ENCODE measurements at regions not wholly inside any gene's neighbourhood (a gene's known extent, or its start where the extent isn't known, plus 50 kb on each side); places are given as distances from the start of the nearest gene placed in this dataset.
"Not testable (repeated sequence)": the region's sequence is repeated elsewhere in the genome, so short reads cannot be mapped to it uniquely, and the experiment has no call there.

DNA sequence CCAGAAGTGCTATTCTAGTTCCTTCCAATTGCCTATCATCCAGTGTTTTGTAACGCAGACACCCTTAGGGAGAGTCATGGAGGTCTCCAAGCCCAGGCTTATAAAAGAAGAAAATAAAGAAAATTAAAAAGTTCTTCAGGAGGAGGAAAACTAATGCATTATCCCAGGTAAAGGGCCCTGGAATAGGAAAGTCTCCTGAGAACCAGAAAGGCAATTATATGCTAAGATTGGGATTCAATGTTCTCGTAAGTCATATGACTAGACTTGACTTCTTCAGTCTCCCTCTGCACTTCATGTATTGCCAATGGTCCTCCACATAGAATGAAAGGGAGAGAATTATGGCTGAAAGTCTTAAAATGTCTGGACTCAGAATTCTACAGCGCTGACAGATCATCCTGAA lies 154.4 kb upstream of the STK32A start:
- intact Hi-C loops (cut with micrococcal nuclease), result no loop called here

DNA sequence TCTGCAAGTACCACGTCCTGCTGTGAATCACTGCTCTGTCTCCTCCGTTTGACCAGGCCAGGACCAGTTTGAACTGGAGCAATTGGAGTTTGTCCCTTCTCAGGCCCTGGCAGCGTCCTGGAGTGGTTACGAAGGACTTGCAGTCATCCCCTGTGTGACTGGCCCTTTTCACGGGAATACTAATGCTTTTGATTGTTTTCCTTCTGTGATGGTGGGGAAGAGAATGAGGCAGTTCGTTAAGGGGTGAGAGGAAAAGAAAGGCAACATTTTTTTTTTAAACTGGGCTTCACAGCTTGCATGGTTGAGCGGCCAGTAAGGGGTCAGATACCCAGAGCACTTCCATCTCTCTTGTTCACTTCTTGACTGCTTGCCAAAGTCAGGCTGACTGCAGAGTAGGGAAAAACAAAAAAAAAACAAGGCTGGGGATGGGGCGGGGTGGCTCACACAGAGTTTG lies 153.5 kb upstream of the STK32A start:
- intact Hi-C loops (cut with micrococcal nuclease), result no loop called here

DNA sequence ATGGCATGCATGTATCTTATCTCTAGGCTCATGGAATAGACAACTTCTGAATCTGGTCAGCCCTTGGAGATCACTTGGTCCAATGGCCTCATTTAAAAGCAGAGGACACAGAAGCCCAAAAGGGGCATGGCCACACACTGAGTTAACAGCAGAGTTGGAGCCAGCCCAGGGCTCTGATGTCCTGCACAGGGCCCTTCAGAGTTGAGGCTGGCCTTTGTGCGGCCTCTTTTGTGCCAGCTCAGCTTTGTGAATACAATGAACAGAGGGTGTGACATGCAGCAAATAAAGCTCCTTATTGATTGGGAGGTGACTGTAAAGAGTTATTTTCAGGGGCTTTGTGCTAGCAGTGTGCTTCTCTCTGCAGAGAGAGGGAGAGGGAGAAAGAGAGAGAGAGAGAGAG lies 150.1 kb upstream of the STK32A start:
- intact Hi-C loops (cut with micrococcal nuclease), result no loop called here

DNA sequence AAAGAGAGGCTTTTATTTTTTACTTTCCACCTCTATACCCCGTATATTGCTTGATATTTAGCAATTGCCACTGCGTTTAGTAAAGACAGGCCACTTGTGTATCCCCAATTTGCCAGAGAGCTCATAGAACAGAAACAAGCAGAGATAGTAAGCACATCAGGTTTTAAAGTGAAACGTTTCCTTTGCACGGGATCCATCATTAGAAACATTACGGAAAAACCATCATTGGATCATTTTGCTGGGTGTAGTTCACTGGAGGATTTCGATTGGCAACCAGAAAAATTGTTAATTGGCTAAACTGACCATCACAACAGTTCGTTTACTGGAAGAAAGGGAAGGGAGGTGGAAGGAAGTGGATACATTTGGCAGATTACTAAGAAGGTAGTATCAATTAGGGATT lies 149.4 kb upstream of the STK32A start:
- intact Hi-C loops (cut with micrococcal nuclease), result no loop called here

DNA sequence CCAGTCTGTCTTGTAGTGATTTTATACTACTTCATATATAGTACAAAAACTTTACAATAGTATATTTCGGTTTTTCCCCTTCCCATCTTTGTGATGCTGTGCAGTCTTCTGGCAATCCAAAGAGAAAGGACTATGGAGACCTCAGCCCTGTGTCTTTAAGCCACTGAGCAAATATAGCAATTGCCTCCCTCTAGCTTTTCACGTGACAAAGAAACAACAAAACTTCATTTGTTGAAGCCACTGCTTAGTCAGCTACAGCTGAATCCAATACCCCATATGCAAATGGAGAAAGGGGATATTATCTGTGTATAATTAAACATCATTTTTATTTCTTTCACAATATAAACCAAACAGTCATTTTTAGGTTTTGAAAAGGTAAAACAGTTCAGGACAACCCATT lies 142.8 kb upstream of the STK32A start:
- intact Hi-C loops (cut with micrococcal nuclease), result no loop called here

DNA sequence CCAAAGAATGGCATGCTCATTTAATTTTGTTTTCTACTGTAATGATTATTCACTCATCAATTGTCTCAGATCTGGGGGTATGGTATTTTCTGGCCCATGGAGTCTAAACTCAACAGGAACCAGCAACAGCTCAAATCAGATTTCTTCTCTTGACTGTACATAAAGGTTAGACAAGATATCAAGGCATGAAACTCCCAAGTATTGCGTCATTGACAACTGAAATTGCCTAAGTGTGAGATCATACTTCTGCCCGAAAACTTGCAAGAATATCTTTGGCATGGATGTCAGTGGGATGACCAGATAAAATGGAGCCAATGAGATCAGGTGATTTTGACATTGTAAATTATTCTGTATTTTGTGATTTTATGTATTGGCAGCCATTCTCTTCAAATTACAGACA lies 141.7 kb upstream of the STK32A start:
- intact Hi-C loops (cut with micrococcal nuclease), result no loop called here

DNA sequence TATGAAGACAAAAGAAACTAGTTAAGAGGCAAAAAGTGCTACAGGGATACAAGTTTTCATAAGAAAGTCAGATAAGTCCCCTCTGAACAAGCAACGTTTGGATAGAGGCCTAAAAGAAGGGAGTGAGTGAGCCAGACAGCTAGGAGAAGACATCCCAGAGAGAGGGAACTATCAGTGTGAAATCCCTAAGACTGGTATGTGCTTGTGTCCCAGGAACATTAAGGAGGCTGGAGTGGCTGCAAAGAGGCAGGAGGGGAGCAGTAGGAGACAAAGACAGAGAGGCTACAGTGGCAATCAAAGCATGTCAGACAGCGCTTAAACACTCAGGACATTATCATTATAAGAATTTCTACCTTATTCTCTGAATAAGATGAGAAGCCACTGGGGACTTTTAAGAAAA lies 139.1 kb upstream of the STK32A start:
- intact Hi-C loops (cut with micrococcal nuclease), result no loop called here

DNA sequence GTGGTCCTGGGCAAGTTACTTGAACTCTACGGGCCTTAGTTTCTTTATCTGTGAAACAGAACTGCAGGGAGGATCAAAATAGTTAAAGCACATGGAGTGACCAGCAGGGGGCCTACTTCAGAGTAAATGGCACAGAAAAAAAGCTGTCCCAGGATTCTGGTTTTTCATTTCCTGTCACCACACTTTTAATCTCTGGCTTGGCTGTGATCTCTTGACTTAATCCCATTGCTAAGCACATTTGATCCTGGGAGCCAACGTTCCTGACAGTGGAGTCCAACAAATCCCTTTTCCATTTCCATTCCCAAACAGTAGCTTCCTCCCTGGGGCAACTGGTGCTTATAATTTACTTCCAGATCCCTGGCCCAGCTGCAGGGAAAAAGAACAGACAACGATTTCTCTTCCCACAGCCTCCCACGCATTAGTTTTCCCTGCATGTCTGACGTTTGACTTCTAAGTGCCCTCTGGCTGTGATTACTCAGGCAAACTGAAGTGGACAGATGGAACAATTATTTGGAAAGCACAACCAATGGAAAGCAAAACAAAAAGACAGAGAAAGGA lies 136.5 kb upstream of the STK32A start:
- intact Hi-C loops (cut with micrococcal nuclease), result loop anchor here (1.0 to 2.0 kb wide), 2 partner anchors 90 to 270 kb away; no protein-coding TSS in a partner anchor

DNA sequence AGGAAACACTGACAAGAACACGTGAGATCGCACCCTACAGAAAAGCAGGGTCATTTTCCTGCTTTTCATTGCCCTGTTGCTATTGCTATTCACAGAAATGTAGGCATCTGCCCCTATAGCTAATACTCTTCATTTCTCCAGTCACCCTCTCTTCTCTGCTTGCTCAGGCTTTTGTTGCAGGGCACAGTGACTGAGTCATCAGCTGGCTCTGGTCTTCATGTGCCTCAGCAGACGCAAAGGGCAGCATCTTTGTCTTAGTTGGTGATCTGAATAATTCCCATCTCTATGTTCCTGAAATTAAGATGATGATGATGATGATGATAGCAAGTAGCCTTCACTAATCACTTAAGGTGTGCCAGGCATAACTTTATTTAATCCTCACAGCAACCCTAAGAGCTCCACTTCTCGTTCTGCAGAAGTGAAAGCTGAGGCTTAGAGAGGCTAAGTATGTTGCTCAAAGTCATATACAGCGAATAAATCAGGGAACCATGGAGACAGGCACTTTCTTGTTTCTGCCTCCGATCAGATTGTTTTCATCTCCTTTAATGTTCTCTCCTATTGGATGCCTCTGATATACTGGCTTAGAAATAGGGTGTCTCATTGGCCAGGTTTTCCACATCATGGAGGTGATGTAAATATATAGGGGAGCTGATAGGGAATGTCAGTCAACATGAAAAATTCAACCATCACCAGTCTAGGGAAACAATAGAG lies 133.0 kb upstream of the STK32A start:
- intact Hi-C loops (cut with micrococcal nuclease), result no loop called here

DNA sequence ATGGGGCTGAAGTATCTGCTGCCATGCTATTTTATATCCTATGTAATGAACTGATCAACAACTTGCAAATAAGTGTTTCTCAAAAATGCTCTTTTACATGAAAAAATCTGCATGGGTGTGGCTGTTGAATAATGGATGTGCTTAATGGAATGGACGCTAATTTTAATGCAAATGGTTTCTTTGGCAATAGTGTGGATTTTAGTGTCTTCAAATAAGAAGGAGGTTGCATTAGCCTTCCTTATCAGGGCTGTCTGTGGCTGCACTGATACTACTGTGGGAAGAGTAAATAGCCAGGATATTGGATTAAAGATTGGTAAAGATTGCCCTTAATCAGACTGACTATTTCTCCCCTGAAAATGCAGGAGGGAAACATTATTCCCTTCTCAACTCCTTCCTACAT lies 121.9 kb upstream of the STK32A start:
- intact Hi-C loops (cut with micrococcal nuclease), result no loop called here

DNA sequence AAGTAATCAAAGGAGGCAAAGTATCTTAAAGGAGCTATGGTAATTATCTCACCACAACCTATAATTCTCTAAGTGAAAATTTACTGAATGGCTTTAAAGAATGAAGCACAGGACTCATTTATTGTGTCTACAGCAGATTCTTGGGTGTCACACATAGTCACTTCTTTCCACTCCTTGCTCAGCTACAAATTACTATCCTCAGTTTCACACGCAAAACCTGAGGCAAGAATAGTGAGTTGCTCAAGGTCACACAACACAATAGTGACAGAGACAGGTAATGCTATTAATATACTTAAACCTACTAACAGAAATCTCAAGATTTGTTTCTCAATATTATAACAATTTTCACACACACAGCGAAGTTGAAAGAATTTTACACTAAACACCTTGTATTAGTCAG lies 120.9 kb upstream of the STK32A start:
- intact Hi-C loops (cut with micrococcal nuclease), result no loop called here

DNA sequence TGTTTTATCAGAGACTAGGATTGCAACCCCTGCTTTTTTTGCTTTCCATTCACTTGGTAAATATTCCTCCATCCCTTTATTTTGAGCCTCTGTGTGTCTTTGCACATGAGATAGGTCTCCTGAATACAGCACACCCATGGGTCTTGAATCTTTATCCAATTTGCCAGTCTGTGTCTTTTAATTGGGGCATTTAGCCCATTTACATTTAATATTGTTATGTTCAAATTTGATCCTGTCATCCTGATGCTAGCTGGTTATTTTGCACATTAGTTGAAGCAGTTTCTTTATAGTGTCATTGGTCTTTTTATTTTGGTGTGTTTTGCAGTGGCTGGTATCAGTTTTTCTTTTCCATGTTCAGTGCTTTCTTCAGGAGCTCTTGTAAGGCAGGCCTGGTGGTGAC lies 95.1 kb upstream of the STK32A start:
- intact Hi-C loops (cut with micrococcal nuclease), result not testable (repeated sequence)

DNA sequence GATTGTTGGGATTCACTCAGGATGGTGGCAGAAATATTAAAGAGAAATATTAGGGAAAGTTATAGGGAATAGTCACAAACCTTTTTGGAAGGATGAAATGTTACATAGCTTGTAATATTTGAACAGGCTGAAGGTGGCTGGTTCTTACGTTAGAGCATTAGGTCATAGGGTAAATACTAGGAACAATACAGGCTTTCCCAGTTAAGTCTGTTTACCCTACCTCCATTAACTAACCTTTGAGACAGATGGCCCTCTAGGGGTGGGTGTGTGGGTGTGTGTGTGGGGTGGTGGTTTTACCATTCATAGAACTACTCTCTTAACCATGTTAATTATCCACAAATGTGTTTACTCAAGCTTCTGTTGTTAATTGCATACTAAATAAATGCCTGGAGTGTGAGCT lies 94.3 kb upstream of the STK32A start:
- intact Hi-C loops (cut with micrococcal nuclease), result no loop called here

DNA sequence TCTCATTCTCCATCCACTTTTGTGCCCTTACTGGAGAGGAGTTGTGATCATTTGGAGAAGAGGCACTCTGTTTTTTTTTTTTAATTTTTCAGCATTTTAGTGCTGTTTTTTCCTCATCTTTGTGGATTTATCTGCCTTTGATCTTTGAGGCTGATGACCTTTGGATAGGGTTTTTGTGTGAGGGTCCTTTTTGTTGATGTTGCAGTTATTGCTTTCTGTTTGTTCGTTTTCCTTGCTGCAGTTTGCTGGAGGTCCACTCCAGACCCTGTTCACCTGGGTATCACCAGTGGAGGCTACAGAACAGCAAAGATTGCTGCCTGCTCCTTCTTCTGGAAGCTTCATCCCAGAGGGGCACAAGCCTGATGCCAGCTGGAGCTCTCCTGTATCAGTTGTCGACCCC lies 93.2 kb upstream of the STK32A start:
- intact Hi-C loops (cut with micrococcal nuclease), result not testable (repeated sequence)

DNA sequence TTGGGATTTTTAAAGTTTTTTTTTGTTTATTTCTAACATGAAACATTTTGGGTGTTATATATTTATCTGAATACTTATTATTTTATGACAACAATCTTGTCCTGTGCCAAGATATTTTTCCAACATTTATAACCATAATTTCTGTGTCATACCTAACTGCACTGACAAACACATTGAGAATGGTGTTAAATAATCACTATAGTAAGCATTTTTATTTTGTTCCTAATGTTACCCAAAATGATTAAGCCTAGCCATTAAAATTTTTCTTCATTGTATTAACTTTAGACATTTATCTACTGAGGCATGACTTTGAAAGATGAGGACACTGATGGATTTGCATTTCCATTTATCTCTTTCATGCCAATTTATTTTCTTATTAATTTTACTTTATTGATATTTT lies 91.6 kb upstream of the STK32A start:
- intact Hi-C loops (cut with micrococcal nuclease), result no loop called here

DNA sequence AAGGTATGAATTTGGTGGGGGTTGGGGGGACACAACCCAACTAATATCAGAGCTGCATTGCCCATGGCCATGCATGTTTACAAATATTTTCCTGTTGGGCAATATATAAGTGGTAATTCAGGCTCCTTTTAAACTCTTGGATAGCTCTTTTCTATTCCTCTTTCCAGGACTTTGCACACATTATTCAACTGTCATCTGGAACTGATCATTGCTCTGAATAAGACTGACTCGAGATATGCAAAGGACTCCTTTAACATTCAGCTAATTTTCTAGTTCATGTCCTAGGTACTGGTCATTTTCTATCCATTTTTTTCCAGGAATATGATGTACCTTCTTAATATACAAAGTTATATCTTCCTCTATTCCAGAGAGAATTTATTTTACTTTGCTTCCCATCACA lies 89.5 kb upstream of the STK32A start:
- intact Hi-C loops (cut with micrococcal nuclease), result no loop called here

DNA sequence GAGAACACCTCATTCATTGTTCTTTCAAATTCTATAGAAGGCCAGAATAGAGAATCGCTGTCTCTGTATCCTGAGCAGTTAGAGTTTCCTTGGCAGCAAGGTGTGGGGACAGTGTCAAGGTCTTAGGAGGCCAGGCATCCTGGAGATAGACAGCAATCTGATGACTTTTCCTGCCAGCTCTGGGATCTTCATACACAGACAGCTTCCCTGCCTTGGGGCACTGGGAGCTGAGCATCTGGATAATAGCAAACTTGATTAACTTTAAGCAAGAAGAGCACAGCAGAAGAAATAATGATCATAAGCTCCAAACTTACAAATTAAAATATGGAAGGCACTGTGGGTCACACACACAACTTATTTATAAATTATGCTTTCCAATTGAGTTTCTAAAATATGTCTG lies 86.1 kb upstream of the STK32A start:
- intact Hi-C loops (cut with micrococcal nuclease), result no loop called here

DNA sequence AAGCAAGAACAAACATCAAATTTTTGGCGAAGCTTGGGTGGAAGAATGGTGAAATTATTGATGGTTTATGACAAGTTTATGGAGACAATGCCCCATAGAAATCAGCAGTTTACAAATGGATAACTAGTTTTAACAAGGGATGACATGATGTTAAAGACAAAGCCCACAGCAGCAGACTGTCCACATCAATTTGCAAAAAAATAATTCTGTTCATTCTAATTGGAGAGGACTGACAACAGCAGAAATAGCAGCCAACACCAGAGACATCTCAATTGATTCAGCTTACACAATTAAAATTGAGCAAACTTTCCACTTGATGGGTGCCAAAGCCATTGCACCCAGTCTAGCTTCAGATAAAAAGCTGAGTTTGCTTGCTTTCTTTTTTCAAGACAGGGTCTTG lies 82.7 kb upstream of the STK32A start:
- intact Hi-C loops (cut with micrococcal nuclease), result no loop called here

DNA sequence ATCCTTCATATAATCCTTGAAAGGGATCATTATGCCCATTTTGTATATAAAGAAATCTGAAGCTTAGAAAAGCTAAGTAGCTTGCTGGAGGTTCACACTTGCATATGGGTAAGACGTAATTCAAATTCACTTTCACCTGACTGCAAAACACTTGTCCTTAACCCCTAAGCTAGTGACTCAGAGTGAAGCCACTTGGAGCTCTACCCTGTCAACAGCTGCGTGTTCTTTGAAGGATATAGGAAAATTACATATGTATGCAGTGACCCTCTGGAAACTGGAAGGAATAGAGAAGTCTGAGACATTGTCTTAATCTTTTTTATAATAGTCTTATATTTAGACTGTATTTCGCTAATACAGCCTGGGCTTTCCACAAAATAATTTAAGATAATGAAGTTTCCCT lies 80.0 kb upstream of the STK32A start:
- intact Hi-C loops (cut with micrococcal nuclease), result no loop called here

DNA sequence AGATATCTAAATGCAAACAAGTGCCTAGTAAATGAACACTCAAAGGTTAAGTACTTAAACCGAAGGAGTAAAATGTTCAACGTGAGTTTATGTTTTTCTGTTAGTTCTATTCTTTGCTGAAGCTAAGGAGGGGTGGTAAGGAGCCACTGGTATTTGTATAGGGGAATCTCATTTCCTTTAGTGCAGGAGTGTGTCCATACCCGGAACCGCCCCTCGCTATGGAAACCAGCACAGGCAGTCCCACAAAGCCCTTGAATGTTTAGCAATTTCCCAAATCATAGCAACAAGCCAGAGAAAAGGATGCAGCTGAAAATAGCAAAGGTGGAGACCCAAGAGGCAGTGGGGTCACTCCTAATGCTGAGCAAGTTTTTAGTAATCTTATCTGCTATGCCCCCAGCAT lies 78.8 kb upstream of the STK32A start:
- intact Hi-C loops (cut with micrococcal nuclease), result no loop called here

DNA sequence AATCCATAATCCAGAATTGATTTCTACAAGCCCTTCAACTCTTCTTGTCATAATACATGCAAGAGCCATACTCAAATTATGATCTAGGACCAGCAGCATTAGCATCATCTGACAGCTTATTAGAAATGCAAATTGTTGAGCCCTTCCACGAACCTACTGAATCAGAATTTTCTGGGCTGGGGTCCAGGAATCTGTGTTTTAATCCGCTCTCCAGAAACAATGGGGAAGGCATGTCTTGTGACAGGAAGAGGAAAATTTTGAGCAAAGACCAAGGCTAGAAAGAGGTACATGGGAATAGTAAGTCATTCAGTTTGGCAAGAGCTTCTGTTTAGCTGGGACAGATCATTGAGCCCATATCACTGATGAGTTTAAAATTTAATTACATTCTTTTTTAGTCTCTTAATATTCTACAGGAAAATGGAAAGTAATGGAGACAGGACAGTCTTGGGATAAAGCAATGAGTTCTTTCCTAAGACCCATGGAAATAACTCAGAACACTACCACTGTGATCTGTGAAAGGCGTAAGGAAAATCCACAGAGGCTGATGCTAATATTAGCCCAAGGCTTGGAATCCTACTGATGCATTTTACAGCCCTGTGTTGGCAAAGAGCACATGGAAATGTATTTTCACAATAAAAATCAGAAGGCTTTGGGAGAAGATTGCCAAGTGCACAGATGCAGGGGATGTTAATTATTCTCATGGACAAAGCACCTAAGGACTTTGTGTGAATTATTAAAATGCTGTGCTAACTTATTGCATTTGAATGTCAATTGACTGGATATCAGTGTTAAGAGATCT lies 73.7 kb upstream of the STK32A start:
- intact Hi-C loops (cut with micrococcal nuclease), result no loop called here

DNA sequence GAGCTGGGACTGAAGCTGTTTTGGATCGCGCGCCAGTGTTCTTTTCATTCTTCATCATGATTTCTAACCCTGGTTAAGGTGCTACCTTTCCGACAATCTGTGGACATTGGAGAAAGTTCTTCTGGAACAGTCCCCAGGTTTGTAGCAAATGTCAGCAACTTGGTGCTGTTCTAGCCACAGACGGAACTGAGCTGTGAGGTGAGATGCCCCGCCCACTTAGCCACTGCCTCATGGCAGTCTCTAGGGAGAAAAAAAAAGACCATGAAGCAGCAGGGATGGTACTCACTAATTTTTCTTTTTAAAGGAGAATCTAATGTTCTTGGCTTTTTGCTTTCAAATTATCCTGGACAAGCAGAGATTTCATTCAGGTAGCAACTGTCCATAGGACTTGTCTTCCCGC lies 72.1 kb upstream of the STK32A start:
- intact Hi-C loops (cut with micrococcal nuclease), result no loop called here

DNA sequence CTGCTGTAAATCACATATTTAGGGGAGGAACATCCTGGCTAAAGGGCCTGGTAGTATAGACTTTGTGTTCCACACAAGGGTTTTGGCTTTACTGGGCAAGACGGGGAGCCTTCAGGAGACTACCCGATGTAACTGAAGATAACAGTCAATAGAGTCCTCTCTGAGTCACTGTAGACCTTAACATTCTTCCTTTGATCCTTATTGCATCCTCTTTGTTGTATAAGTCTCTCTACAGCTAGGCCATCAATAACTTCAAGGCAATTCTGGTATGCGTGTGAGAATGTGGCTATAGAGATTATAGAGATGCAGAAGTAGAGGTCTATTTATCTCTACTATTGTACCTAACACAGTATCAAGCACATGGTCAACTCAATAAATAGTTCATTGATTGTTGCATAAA lies 67.3 kb upstream of the STK32A start:
- intact Hi-C loops (cut with micrococcal nuclease), result no loop called here
